Neural crest cell (in vitro differentiated cells): ENCODE measurements at regions not wholly inside any gene's neighbourhood (a gene's known extent, or its start where the extent isn't known, plus 50 kb on each side); places are given as distances from the start of the nearest gene placed in this dataset.

ENCODE experiments used
- DNase-seq: peaks from one replicate; pipeline ENCODE4 v3.0.0; 2021; ENCODE audit warnings: low read depth, mixed read lengths, low spot score
- H3K27ac Mint-ChIP-seq: one replicate; pipeline ENCODE4 v1.8.0; 2021; ENCODE audit warnings: mild to moderate bottlenecking, mixed read lengths; ENCODE audit not compliant: unreplicated experiment
- H3K27me3 Mint-ChIP-seq: 2 replicates; pipeline ENCODE4 v1.8.0; 2021; ENCODE audit warnings: low read depth, mild to moderate bottlenecking, mixed read lengths
- H3K36me3 Mint-ChIP-seq: 2 replicates; pipeline ENCODE4 v1.8.0; 2021; ENCODE audit warnings: low read depth, mild to moderate bottlenecking, mixed read lengths
- H3K4me1 Mint-ChIP-seq: 2 replicates; pipeline ENCODE4 v1.8.0; 2021; ENCODE audit warnings: mixed read lengths
- H3K4me3 Mint-ChIP-seq: one replicate; pipeline ENCODE4 v1.8.0; 2021; ENCODE audit warnings: mild to moderate bottlenecking, mixed read lengths
- H3K9me3 Mint-ChIP-seq: 2 replicates; pipeline ENCODE4 v1.8.0; 2021; ENCODE audit warnings: mixed read lengths
- TF ChIP-seq, protein P1 (sequence below): fragments of 200-600 bp; sonication (generic); conservative IDR thresholded peaks from 2 replicates; pipeline ENCODE4 v1.5.0; 2021; ENCODE audit warnings: antibody characterized with exemption, mild to moderate bottlenecking

DNA sequence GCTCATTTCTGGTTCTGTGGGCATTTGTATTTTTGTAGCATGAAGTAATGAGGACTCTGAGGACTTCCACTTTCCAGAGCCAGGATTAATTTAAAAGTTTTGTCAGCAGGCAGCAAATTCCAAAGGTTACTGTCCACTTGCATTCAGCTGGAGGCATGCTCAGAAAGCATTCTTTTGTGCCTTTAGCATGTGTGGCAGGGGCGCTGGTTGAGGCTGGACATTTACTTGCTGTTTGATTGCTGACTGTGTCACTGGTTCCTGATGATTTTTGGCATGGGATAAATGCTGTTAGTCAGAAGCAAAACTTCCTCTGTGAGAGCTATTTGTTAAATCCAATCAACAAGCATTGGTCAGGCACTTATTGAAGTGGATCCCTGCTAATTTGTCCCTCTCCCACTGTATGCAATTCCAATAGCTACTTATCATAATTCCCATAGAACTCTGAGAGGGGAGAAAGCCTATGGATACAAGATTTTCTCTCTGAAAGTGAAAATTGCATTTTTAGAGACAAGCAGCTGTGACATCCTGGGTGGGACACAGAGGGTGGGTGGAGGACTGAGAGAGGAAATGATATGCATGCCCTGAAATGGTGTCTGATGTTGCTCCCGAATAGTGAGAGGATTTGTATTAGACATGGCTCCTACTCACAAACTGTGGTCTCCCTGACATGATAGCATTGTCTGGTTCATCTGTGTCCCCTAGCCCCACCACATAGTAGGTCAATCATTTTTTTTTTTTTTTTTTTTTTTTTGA, 161.2 kb upstream of the WDR11 start:
- TF ChIP-seq, protein P1, sequence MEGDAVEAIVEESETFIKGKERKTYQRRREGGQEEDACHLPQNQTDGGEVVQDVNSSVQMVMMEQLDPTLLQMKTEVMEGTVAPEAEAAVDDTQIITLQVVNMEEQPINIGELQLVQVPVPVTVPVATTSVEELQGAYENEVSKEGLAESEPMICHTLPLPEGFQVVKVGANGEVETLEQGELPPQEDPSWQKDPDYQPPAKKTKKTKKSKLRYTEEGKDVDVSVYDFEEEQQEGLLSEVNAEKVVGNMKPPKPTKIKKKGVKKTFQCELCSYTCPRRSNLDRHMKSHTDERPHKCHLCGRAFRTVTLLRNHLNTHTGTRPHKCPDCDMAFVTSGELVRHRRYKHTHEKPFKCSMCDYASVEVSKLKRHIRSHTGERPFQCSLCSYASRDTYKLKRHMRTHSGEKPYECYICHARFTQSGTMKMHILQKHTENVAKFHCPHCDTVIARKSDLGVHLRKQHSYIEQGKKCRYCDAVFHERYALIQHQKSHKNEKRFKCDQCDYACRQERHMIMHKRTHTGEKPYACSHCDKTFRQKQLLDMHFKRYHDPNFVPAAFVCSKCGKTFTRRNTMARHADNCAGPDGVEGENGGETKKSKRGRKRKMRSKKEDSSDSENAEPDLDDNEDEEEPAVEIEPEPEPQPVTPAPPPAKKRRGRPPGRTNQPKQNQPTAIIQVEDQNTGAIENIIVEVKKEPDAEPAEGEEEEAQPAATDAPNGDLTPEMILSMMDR, result no peak
- Mint-ChIP-seq H3K36me3 (no peaks in the 10 kb centered on the region), H3K4me1 (no peaks in the 10 kb centered on the region), H3K9me3 (peaks cover 10% of the 10 kb centered on the region), H3K27ac (no peak overlapping the region), H3K4me3 (no peak overlapping the region), H3K27me3 (no peaks in the 10 kb centered on the region)
- DNase-seq, result no peak

DNA sequence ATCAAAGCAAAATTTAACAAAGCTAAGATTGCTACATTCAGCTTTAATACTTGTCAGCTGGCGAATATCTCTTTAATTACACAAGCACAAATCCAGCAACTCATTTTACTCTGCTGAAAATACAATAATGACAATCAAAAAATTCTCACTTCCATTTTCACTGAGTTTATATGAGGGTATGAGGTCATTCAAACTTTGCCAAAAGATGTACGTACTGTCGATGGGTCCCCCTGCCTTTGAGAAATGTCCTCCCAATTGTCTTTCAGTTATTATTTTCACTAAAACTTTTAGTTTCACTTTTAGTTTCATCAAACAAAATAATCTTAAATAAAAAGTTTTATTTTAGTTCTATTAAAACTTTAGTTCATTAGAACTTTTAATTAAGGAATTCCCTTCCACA, 159.5 kb upstream of the WDR11 start:
- Mint-ChIP-seq H3K4me3 (no peak overlapping the region), H3K36me3 (no peaks in the 10 kb centered on the region), H3K27me3 (peaks cover 4% of the 10 kb centered on the region), H3K4me1 (no peaks in the 10 kb centered on the region), H3K9me3 (peaks cover 14% of the 10 kb centered on the region), H3K27ac (no peak overlapping the region)
- TF ChIP-seq, protein P1, result no peak
- no peak for DNase-seq

DNA sequence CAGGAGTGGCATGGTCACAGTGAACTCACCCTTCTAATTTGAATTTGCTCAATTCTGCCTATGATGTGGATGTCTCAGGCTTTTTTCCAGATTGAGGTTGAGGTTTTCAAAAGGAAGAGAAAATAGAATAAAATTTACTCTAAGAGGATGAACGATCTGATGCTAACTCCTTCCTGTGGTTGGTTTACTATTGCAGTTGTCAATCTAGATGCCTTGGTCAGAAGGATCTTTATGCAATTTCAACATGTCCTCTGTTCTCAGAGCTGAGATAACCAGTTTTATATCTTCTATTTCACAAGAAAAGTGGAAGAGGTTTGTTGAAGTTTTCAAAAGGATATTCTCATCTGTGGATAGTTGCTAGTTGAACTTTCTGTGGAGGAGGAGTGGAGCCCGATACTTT, 150.7 kb upstream of the WDR11 start:
- DNase-seq, result no peak
- H3K27ac Mint-ChIP-seq, result no peak overlapping the region
- no peaks in the 10 kb centered on the region for H3K36me3 Mint-ChIP-seq
- no peak overlapping the region for H3K4me3 Mint-ChIP-seq
- H3K9me3 Mint-ChIP-seq, result peaks cover 13% of the 10 kb centered on the region
- H3K27me3 Mint-ChIP-seq, result peaks cover 10% of the 10 kb centered on the region
- TF ChIP-seq, protein P1, result no peak
- H3K4me1 Mint-ChIP-seq, result no peaks in the 10 kb centered on the region

DNA sequence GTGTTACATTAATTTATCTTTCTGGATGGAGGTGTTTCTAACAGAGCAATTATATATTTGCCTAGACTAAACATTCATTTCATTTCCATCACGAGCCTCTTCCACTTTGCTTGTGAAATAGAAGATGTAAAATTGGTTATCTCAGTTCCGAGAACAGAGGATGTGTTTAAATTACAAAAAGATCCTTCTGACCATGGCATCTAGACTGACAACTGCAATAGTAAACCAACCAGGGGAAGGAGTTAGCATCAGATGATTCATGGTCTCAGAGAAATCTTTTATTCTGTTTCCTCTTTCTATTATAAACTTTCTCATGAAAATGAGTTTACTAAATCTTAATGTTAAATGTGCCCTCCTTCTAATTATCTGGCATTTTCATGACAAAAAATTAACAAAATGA, 149.8 kb upstream of the WDR11 start:
- DNase-seq, result no peak
- no peaks in the 10 kb centered on the region for H3K36me3 Mint-ChIP-seq
- H3K4me3 Mint-ChIP-seq, result no peak overlapping the region
- TF ChIP-seq, protein P1, result no peak
- peaks cover 9% of the 10 kb centered on the region for H3K27me3 Mint-ChIP-seq
- H3K27ac Mint-ChIP-seq, result no peak overlapping the region
- H3K4me1 Mint-ChIP-seq, result no peaks in the 10 kb centered on the region
- peaks cover 13% of the 10 kb centered on the region for H3K9me3 Mint-ChIP-seq

DNA sequence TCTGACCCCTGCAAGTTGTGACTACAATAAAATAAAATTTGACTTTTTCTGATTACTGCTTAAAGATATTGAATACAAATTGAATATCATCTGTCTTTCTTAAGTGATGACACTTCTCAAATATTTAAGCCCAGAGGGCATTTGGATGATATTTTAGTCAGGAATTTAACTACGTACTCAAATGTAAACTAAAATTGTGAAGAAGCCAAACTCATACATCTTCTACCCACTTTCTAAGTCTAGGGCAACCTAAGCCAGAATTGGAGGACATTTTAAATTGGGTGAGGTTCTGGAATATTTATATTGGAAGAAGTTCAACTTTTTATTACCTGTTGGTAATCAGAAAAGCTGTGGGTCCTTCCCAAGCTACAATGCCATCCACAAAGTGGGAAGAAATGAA, 149.1 kb upstream of the WDR11 start:
- H3K27ac Mint-ChIP-seq, result no peak overlapping the region
- TF ChIP-seq, protein P1, result no peak
- H3K36me3 Mint-ChIP-seq, result no peaks in the 10 kb centered on the region
- H3K4me3 Mint-ChIP-seq, result no peak overlapping the region
- H3K27me3 Mint-ChIP-seq, result peaks cover 7% of the 10 kb centered on the region
- peaks cover 8% of the 10 kb centered on the region for H3K9me3 Mint-ChIP-seq
- H3K4me1 Mint-ChIP-seq, result no peaks in the 10 kb centered on the region
- DNase-seq, result no peak
